PC-9 (cell line): ENCODE measurements at regions not wholly inside any gene's neighbourhood (a gene's known extent, or its start where the extent isn't known, plus 50 kb on each side); places are given as distances from the start of the nearest gene placed in this dataset.

Experiments used
- CTCF ChIP-seq: fragments of 200-600 bp; sonication (generic); conservative IDR thresholded peaks from 2 replicates; pipeline ENCODE4 v1.6.1; 2017; ENCODE audit warnings: mixed run types, antibody characterized with exemption, mild to moderate bottlenecking, moderate library complexity
- EZH2 ChIP-seq: fragments of 200-600 bp; sonication (generic); IDR thresholded peaks from 2 replicates; pipeline ENCODE4 v1.8.0; 2017; ENCODE audit warnings: antibody characterized with exemption, low read depth

GRCh38 chr5:114265432-114266060 is 96.3 kb upstream of the KCNN2 start:
- TF ChIP-seq CTCF (no peak), EZH2 (no peak)
